HG03342 (cell line): ENCODE measurements at regions not wholly inside any gene's neighbourhood (a gene's known extent, or its start where the extent isn't known, plus 50 kb on each side); places are given as distances from the start of the nearest gene placed in this dataset.
"Not testable (repeated sequence)": the region's sequence is repeated elsewhere in the genome, so short reads cannot be mapped to it uniquely, and the experiment has no call there.

Experiments used
- ATAC-seq: cut with Tn5 transposase; IDR thresholded peaks from one replicate; pipeline ENCODE4 v1.9.1; 2021; ENCODE audit warnings: mild to moderate bottlenecking, moderate library complexity; ENCODE audit not compliant: unreplicated experiment

DNA sequence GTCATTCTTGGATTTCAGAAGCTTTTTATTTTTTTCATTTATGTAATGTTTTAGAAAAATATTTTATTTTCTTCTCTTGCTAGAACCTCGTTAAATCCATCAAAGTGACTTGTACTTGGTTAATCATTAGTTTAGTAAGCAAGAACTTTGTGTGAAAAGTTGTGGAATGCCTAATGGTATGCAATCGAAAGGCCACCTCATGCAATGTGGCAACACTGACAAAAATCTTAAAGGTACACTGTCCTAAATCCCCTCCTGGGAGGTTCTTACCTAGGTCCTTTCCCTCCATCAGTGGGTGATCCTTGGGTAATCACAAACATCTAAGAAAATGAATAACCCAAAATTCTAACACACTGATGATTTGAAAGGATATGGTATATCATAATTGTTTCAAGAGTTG lies 304.2 kb downstream of the DNAH5 start:
- ATAC-seq = no peak

GRCh38 chr5:13632676-13633075 lies 311.8 kb downstream of the DNAH5 start:
- no peak for ATAC-seq

GRCh38 chr5:13629218-13629617 lies 315.3 kb downstream of the DNAH5 start:
- no peak for ATAC-seq

- no peak for ATAC-seq
Measured at GRCh38 chr5:13627673-13628454, 316.6 kb downstream of the DNAH5 start.

GRCh38 chr5:13625616-13626198 lies 318.8 kb downstream of the DNAH5 start:
- ATAC-seq = no peak

DNA sequence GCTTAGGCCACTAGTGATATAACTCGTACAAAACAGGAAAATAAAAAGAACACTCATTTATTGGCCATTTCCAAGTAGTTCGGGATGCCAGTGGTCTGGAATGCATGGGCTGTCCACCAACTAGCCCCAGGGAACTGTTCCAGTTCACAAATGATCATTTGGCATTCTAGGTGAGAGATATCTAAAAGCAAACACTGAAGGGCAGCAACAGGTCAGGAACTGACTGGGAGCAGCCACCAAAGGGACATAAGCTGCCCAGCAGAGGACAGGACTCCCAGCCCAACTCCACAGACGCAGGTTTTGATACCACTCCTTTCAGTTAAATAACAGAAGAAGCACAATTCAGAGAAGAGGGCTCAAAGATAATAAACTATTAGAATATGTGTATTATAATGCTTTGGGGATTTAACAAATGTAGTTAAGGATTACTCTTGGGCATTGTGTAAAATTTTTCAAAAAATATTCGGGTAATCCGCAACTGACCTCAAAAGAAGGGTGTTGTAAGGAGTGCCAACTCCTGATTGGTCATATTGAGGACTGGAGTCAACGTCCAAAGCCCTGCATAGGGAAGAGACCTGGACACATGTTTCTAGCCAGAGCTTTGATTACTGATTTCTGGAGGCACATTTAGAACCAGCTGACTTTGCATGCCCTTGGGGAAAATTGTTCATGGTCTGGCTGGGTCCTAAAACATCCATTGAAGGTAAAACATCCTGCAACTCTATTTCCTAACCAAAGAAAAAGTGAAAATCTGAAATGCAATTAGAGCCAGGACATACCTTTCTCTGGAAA lies 320.0 kb downstream of the DNAH5 start:
- ATAC-seq = no peak

DNA sequence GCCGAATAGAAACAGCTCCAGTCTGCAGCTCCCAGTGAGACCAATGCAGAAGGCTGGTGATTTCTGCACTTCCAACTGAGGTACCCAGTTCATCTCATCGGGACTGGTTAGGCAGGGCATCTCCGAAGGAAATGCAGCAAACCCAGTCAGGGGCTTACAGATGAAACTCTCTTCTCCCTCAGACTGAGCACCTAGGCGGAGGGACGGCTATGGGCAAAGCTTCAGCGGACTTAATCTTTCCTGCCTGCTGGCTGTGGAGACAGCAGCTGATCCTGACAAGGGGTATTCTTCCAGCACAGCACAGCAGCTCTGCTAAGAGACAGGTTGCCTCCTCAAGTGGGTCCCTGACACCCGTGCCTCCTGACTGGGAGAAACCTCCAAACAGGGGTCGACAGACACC lies 330.9 kb downstream of the DNAH5 start:
- ATAC-seq = no peak

- no peak for ATAC-seq
Measured at GRCh38 chr5:13611604-13612003, 332.9 kb downstream of the DNAH5 start.

GRCh38 chr5:13609504-13609903 lies 335.0 kb downstream of the DNAH5 start:
- no peak for ATAC-seq

DNA sequence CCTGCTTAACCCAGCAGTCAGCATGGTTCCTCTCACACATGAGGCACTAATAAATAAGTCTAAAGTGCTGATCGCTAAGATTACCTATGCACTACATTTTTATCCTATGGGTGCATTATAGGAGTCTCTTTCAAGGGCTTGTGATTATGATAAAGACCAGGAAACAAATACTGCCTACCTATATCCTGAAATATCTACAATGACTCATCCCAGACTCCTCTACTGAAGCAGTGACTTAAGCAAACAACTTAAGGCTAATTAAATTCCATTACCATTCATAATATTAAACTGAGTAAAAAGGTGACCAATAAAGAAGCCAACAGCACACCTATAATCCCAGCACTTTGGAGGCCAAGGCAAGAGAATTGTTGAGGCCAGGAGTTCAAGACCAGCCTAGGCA lies 338.4 kb downstream of the DNAH5 start:
- ATAC-seq = no peak

- ATAC-seq = no peak
Measured at GRCh38 chr5:13601112-13601511, 343.4 kb downstream of the DNAH5 start.

DNA sequence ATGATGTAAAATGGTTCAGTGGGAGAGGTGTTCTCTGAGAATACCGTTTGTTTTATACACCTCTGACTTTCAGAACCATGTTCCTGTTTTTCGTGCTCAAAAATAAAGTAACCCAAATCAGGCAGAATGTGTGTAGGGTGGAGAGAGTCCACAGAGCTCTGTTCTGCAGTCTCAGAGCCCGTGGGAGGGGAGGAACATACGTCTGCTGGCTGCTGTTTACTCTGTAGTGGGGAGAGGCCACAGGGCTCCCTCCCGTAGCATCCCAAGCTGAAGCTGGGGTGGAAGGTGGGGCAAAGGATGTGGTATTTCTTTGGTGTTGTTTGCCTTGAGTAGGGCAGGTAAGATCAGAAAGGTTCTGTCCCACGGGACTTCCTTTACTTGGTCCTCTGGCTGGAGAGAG lies 348.5 kb downstream of the DNAH5 start:
- no peak for ATAC-seq

DNA sequence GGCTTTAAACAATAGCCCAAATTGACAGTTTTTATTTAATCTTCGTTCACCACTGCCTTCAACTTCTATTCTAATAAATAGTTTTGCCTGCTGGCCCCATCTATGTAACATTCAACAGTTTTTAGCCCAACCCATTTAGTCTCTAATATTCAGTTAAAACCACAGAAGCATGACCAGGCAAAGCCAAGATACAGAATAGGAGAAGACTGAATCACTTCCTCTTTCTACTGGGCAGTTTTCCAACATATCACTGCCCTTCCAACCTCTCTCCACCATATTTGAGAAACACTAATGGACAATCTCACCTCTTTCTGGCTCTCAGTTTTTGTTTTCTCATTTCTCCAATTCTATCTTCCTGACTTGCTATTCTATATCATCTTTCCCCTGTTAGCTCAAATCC lies 352.9 kb downstream of the DNAH5 start:
- ATAC-seq = no peak

GRCh38 chr5:13585324-13585723 lies 359.2 kb downstream of the DNAH5 start:
- no peak for ATAC-seq

DNA sequence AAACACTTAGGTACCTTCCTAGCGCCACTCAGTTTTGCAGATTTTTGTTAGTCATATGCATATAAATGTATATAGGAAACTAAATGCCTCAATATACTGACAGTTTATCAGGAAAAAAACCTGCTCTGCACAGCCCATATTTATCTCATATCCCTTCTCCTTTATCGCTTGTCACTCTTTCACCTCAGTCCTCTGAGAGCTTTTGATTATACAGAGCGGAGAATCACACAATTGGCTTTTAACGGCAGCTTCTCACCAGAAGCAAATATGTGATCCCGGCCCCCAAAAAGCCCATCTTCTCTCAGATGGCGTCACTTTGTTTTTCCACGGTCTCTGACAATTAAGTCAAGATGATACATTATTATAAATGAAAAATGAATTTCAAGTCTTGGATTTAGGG lies 362.6 kb downstream of the DNAH5 start:
- ATAC-seq = no peak

- ATAC-seq = no peak
Measured at GRCh38 chr5:13581132-13581531, 363.4 kb downstream of the DNAH5 start.

- ATAC-seq = no peak
Measured at GRCh38 chr5:13580058-13580457, 364.4 kb downstream of the DNAH5 start.

DNA sequence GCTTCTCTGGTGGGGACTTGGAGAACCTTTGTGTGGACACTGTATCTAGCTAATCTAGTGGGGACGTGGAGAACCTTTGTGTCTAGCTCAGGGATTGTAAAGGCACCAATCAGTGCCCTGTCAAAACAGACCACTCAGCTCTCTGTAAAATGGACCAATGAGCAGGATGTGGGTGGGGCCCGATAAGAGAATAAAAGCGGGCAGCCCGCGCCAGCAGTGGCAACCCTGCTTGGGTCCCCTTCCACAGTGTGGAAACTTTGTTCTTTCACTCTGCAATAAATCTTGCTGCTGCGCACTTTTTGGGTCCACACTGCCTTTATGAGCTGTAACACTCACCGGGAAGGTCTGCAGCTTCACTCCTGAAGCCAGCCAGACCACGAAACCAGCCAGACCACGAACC lies 365.4 kb downstream of the DNAH5 start:
- not testable (repeated sequence) for ATAC-seq

DNA sequence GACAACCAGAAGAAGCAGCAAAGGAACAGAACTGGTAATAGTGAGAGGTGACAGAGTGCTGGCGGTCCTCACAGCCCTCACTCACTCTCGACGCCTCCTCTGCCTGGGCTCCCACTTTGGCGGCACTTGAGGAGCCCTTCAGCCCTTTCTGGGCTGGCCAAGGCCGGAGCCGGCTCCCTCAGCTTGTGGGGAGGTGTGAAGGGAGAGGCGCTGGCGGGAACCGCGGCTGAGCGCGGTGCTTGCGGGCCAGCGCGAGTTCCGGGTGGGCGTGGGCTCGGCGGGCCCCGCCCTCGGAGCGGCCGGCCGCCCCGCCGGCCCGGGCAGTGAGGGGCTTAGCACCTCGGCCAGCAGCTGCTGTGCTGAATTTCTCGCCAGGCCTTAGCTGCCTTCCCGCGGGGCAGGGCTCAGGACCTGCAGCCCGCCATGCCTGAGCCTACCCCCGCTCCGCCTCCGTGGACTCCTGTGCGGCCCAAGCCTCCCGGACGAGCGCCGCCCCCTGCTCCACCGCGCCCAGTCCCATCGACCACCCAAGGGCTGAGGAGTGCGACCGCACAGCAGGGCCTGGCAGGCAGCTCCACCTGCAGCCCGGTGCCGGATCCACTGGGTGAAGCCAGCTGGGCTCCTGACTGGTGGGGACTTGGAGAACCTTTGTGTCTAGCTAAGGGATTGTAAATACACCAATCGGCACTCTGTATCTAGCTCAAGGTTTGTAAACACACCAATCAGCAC lies 366.0 kb downstream of the DNAH5 start:
- ATAC-seq = not testable (repeated sequence)

GRCh38 chr5:13574574-13574973 lies 369.9 kb downstream of the DNAH5 start:
- ATAC-seq = no peak

- ATAC-seq = no peak
Measured at GRCh38 chr5:13572163-13572562, 372.3 kb downstream of the DNAH5 start.
